ENCODE measurements at regions not wholly inside any gene's neighbourhood (a gene's known extent, or its start where the extent isn't known, plus 50 kb on each side); places are given as distances from the start of the nearest gene placed in this dataset.

DNA sequence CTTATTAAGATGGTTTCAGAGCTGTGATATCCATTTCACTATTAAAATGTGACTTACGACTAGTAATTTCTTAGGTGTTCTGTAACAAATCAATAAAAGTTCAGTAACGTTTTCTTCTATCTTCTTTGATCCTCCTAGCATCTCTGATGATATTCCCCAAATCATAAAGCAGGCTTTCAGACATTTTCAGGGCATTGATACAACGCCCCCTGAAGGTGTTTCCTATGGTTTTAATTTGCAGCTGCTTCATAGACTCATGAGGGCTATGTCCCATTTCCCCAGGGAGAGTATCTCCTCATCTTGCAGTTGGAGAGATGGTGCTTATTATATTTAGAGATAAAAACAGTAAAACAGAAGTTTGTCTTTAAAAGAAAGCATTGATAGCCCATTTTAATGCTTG is 246.8 kb upstream of the CNTN3 start:
- H3K4me3 ChIP-seq (ENCODE audit: low read depth, low read length): no peak overlapping the region
- TF ChIP-seq, protein P1, sequence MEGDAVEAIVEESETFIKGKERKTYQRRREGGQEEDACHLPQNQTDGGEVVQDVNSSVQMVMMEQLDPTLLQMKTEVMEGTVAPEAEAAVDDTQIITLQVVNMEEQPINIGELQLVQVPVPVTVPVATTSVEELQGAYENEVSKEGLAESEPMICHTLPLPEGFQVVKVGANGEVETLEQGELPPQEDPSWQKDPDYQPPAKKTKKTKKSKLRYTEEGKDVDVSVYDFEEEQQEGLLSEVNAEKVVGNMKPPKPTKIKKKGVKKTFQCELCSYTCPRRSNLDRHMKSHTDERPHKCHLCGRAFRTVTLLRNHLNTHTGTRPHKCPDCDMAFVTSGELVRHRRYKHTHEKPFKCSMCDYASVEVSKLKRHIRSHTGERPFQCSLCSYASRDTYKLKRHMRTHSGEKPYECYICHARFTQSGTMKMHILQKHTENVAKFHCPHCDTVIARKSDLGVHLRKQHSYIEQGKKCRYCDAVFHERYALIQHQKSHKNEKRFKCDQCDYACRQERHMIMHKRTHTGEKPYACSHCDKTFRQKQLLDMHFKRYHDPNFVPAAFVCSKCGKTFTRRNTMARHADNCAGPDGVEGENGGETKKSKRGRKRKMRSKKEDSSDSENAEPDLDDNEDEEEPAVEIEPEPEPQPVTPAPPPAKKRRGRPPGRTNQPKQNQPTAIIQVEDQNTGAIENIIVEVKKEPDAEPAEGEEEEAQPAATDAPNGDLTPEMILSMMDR (IDR thresholded peaks at IDR 0.05; ENCODE audit: borderline replicate concordance, insufficient read depth, low read depth, low read length): no peak

DNA sequence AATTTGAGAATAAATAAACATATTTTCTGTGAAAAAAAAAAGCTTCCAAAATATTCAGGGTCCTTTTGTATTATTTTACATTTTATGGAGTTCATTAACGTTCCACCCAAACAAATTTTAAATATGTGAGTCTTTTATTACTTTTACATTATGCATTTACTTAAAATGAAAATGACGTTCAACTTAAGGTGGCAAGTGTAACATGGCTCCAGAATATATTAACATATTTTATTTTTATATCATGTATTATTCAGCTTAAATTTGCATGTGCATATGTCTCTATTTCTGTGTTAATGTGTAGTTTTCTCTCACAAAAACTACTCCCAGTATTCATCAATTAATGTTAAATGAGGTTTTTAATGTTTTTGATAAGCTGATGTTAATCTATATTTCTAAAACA is 243.6 kb upstream of the CNTN3 start:
- no peak overlapping the region for H3K4me3 ChIP-seq (ENCODE audit: low read depth, low read length)
- TF ChIP-seq, protein P1 (IDR thresholded peaks at IDR 0.05; ENCODE audit: borderline replicate concordance, insufficient read depth, low read depth, low read length): no peak

DNA sequence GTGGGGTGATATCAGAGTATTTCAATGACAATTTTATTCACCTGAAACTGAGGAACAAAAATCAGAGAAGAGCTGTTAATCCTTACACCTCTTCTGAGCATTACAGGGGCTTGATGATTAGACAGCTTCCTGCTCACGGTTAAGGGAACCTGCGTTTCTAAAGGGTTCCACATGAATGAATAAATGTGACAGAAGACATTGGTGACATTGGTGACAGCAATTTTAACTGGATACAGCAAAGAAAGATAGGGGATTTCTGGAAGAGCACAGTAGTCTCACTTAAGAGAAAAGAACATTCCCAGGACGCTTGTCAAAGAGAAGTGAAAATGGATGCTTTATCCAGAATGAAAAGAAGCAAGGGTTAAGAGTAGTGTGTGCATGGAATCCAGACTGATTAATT is 235.9 kb upstream of the CNTN3 start:
- TF ChIP-seq, protein P1 (IDR thresholded peaks at IDR 0.05; ENCODE audit: borderline replicate concordance, insufficient read depth, low read depth, low read length): no peak
- no peak overlapping the region for H3K4me3 ChIP-seq (ENCODE audit: low read depth, low read length)

DNA sequence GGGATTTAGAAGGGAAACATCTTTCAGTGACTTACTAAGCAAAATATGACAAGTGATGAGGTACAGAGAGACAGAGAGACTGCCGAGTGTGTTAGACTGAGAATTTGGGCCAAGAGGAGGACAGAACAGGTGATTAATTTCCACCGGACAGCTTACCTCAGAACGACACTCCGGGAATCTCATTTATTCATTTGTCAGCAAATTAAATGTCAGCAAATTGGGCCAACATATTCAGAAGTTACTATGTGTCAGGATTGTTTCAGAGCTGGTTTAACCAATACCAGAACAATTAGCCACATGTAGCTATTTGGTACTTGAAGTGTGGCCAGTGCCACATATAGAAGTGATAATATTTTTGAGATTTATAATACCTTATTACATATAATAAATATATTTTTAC is 232.6 kb upstream of the CNTN3 start:
- TF ChIP-seq, protein P1 (IDR thresholded peaks at IDR 0.05; ENCODE audit: borderline replicate concordance, insufficient read depth, low read depth, low read length): no peak

DNA sequence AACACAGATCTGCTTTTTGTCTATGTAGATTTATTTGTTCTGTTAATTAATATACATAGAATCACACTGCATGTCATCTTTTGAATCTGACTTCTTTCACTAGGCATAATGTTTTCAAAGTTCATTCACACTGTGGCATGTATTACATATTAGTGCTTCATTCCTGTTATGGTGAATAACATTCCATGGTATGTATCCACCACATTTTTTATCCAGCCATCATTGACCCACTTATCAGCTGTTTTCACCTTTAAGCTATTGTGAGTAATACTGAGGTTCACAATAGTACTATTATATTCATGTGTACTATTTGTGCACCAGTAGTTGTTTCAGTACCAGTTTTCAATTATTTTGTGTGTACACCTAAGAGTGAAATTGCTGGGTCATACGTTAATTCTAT is 230.6 kb upstream of the CNTN3 start:
- TF ChIP-seq, protein P1 (IDR thresholded peaks at IDR 0.05; ENCODE audit: borderline replicate concordance, insufficient read depth, low read depth, low read length): no peak
- H3K4me3 ChIP-seq (ENCODE audit: low read depth, low read length): no peak overlapping the region

More for the DNA sequence above, 232.6 kb upstream of the CNTN3 start:
- no peak overlapping the region for H3K4me3 ChIP-seq (ENCODE audit: low read depth, low read length)

DNA sequence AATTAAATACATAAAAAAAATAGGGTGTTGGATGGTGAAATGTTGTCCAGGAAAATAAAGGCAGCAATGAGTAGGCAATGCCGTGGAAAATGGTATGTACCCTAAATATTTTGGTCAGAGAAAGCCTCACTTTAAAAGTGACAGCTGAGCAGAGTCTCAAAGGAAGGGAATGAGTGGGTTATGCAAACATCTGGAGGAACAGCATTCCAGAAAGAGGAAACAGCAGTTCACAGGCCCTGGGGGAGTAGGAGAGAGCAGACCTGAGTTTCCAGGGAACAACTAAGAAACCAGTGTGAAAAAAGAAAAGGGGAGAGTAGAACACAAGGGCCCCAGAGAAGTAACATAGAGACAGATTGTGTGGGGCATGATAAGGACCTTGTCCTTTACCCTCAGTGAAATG is 230.0 kb upstream of the CNTN3 start:
- H3K4me3 ChIP-seq (ENCODE audit: low read depth, low read length): no peak overlapping the region
- TF ChIP-seq, protein P1 (IDR thresholded peaks at IDR 0.05; ENCODE audit: borderline replicate concordance, insufficient read depth, low read depth, low read length): no peak

DNA sequence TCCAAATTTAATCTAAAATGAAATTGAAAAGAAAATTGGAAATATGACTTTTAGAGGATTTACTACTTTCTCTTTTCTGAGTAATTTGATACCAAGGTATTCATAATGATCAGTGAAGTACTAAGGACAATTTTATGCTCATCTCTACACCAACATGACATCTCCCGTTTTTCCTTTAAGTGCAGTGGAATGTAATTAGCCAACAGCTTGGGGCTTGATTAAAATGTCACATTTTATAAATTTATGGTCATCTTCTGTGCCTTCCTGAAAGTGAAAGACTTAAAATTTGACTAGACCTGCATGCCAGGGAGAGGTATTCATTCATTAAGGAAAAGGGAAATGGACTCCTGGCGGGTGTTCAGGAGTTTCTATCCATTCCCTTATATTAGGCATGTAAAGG is 228.2 kb upstream of the CNTN3 start:
- no peak overlapping the region for H3K4me3 ChIP-seq (ENCODE audit: low read depth, low read length)
- TF ChIP-seq, protein P1 (IDR thresholded peaks at IDR 0.05; ENCODE audit: borderline replicate concordance, insufficient read depth, low read depth, low read length): no peak
